ENCODE measurements at regions not wholly inside any gene's neighbourhood (a gene's known extent, or its start where the extent isn't known, plus 50 kb on each side); places are given as distances from the start of the nearest gene placed in this dataset.

DNA sequence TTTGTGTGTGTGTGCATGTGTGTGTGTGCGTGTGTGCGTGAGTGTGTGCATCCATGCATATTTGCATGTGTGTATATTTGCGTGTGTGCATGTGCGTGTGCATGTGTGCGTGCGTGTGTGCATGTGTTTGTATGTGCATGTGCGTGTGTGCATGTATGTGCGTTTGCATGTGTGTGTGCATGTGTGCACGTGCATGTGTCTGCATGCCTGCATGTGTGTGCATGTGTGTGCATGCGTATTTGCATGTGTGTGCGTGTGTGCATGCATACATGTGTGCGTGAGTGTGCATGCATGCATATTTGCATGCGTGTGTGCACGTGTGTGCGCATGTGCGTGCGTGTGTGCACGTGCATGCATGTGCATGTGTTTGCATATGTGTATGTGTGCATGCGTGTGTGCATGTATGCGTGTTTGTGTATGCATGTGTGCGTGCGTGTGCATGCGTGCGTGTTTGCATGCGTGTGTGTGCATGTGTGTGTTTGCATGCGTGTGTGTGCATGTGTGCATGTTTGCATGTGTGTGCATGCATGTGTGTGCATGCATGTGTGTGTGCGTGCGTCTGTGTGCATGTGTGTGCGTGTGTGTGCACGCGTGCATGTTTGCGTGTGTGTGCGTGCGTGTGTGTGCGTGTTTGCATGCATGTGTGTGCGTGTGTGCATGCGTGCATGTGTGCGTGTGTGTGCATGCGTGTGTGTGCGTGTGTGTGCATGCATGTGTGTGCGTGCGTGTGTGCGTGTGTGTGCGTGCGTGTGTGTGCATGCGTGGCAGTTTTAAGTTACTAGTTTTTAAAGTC is 57.7 kb upstream of the SMOC2 start:
- H3K4me3 ChIP-seq, result no peak overlapping the region
- no peak overlapping the region for H3K27ac ChIP-seq

DNA sequence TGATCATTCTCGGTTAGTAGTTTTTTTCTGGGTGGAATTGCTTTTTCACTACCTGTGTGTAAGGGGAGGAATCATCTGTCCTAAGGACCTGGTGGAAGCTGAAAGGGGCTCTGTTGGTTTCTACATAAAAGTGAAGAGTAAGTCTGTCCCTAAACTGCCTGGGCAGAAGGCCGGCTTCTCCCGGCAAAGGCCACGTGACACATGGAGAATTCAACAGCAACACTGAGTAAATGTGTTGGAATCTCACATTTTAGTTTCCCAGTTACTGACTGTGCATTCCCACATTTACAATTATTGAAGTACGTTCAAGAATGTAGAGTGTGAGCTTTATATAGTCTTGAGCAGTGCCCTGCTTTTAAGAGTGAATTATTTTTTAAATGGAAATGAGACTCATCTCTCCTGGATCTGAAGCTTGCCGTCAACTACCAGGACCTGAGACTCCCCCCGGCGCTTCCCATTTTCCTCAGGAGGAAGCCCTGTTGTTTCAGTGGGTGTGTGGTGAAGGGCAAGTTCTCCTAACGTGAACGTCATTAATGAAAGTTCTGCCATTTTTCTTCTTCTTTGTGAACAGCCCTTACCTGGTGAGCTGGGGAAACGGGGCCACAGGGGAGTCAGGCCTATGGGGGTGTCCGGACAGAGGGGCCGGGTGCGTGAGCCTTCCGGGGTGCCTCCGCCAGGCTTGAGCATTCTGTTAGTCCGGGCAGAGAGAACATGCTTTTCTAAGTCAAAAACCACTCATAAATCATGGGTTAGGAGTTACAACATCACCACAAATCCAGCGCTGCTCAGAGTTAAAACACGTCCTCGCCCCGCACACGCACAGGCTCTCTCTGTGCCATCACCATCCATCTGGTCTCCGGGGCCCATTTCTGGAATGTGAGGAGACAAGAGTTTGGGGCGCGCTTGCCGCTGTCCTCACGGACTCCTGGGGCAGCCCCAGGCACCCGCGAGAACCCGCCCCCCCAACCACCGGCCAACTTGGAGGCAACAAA is 56.6 kb upstream of the SMOC2 start:
- H3K4me3 ChIP-seq, result peak overlapping the region in 1 of 7 experiments; percentile 4
- H3K27ac ChIP-seq, result peak overlapping the region in 14 of 21 experiments; percentile 13 to 86 (median 52)

DNA sequence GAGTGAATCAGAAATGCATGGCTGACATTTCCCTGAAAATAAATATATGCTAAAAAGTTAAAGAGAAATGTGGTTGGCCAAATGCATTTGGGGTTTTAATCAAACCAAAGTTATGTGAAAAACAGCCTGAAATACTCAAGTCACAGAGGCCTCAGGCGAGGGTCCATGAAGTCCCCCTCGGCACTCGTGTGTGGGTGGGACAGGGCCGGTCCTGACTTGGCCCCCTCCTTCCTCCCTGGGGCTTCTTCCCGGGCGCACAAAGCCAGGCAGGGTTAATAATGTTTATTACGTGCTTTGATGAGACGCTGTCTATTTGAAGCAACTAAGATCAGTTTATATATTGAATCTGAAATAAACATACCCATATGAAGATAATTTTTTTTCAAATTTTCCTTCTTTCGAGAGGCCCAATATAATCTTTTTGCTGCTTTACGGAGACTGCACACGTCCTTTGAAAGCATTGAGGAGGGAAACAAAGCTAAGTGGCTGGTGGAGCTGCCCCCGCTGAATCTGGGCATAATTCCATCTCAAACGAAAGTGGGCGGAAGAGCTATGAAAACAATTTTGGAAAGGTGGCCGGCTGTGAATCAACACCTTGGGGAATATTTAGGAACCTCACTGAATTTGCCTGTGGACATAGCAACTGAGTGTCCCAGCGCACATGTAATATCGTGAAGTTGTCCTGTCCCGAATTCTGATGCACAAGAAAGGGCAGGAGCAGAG is 55.8 kb upstream of the SMOC2 start:
- peak overlapping the region in 1 of 7 experiments; percentile 4 for H3K4me3 ChIP-seq
- H3K27ac ChIP-seq, result peak overlapping the region in 13 of 21 experiments; percentile 13 to 86 (median 55)

DNA sequence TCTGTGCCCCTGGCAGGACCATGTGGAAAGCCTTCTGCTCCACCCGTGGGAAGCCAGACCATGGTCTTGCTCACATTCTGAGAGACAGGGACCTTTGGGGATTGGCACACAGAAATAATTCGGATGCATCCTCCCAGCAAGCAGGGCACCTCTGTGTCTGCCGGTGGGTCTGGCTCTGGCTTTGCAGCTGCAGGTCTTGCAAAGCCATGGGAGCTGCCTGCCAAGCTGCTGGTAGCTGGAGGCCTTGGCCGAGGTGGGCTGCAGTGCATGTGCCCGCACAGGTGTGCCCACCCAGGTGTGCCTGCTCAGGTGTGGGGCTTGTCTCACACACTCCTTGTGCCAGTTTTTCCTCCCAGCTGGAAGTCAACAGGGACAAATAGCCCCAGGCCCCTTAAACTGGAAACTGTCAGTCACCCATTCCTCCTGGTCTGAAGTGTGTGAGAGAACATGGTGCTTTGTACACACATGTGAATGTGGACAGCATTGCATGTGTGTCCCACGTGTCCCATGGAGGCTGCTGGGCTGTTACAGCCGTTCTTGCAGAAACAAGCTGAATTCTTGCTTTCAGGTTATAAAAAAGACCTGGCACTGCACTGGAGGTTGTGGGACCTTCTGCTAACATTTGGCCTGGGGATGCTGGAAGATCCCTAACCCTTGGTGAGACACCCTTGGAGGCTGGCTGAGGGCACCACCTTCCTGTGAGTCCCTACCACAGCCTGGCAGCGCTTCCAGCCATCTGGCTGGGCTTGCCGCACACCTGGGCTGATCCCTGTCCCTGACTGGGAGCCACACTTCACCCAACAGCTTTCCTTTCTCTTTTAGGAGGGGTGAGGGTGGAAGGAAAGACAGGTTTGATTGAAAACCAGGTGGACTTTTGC is 54.9 kb upstream of the SMOC2 start:
- H3K27ac ChIP-seq, result peak overlapping the region in 2 of 21 experiments; percentile 17 to 76
- no peak overlapping the region for H3K4me3 ChIP-seq

DNA sequence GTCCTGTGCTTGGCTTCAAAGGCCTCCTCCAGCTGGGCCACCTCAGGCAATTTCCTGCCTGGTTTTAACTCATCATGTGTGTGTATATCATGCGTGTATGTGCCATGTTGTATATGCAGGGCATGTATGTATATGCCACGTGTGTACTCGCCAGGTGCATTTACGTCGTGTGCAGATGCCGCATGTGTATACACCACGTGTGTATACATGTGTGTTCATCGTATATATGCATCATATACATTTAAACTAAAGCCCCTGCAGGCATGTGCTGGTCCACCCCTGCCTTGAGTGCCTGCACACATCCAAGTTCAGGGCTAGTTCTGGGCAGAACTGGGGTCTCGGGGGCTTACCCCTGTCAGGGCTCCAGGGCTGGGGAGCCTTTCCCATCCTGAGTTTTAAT is 54.0 kb upstream of the SMOC2 start:
- no peak overlapping the region for H3K4me3 ChIP-seq
- H3K27ac ChIP-seq, result no peak overlapping the region

DNA sequence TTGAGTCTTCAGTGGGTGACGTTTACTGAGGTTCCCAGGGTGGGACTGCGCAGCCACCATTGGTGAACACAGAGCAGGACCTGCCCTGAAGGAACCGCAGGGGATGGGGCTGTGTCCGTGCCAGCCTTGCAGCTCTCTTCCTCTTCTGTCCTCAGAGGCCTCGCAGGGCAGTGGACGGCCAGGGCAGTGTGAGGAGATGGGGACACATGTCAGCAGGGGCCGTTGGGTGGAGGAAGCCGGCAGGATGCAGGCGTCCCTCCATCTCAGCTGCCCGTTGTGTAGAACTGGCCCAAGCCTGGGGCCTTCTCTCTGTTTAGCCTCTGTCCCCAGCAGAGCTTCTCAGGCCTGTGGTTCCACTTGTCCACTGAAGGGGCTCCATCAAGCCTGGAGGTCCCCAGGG is 53.6 kb upstream of the SMOC2 start:
- H3K27ac ChIP-seq, result no peak overlapping the region
- no peak overlapping the region for H3K4me3 ChIP-seq

DNA sequence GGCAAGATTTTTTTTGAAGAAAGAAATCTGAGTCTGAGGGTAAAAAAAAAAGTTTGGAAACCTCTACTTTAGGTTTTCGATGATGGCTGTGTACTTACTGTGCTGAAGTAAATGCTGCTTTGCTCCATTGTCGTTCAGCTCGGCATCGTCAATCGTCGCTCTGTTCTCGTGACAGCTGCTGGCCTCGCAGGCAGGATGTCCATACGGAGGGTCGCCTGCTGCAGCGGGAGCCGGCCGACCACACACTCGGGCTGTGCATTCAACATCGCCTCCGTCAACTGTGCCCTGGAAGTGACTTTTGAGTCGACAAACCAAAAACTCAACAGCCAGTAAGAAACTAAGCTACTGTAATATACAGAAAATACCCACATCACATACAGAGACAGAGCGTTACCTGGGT is 53.1 kb upstream of the SMOC2 start:
- no peak overlapping the region for H3K4me3 ChIP-seq

DNA sequence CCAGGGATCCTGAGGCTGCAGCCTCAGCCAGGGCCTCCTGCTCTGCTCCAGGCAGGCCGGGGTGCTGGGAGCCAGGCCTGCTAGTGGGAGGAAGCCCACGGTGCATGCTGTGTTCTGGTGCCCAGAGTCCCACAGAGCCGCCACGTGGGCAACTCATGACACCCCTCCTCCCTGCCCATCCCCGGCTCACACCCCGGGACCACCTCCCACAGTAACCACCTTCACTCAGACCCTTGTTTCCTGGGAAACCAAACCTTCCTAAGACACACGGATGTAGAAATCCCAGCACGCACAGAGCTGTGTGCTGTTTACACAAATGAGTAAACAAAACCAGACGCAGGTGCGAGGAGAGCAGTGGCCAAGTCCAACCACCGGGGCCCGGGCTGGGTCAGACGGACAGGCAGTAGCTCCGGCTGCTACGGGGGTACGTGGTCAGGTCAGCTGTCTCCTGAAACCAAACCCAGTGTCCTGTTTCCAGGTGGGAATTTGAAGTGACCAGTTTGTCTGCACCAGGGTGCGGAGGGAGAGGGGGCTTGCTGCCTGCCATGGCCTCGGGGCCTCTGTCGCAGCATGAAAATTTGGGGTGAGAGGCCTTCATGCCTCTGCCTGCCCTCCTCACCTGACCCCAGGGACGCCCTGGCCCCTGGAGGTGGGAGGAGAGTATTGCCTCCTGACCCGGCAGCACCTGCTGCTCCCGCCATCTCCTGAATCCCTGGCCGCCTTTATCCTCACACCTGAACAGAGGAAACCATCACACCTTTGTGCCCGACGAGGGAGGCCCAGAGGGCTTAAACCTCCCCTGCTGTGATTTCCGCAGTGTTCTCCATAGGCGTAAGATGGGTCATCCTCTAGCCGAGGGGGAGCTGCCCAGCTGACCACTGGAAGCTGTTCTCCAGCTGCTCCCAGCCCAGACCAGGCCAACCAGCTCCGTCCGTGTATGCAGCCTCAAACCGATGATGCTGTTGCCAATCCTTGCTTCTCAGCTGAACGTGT is 52.0 kb upstream of the SMOC2 start:
- Histone ChIP-seq H3K4me3 (no peak overlapping the region), H3K27ac (no peak overlapping the region)

More for the DNA sequence above, 53.1 kb upstream of the SMOC2 start:
- no peak overlapping the region for H3K27ac ChIP-seq

DNA sequence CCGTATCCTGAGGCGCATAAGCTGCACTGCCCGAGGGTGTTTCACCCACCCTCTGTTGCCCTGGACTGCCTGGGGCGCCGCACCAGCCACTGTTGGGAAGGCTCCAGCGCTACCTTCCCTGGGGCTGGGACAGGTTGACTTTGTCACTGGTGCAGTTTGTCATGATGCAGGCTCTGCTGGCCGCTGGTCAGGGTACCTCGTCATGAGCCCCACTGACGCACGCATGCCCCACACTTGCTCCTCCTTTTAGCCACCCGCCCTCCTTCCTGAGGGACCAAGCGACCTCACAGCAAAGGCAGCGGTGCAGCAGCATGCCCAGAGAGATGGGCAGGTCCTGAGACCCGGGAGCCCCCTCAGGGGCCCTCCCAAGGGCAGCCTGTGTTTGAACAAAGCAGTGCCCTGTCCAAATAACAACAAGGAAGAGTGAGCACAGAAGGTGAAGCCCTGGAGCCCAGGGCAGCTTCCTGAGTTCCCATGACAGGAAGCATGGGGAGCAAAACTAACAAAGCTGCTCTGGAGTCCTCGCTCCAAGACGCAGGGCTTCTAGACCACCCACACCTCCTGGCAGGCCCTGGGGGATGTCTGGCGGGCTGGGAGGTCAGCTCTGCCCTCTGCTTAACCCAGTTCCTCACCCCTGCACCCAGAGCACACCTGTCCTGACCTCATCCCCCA is 50.1 kb upstream of the SMOC2 start:
- H3K27ac ChIP-seq, result no peak overlapping the region
- no peak overlapping the region for H3K4me3 ChIP-seq

All from skin epidermis (tissue), 12 donors.